ENCODE measurements at regions not wholly inside any gene's neighbourhood (a gene's known extent, or its start where the extent isn't known, plus 50 kb on each side); places are given as distances from the start of the nearest gene placed in this dataset.

DNA sequence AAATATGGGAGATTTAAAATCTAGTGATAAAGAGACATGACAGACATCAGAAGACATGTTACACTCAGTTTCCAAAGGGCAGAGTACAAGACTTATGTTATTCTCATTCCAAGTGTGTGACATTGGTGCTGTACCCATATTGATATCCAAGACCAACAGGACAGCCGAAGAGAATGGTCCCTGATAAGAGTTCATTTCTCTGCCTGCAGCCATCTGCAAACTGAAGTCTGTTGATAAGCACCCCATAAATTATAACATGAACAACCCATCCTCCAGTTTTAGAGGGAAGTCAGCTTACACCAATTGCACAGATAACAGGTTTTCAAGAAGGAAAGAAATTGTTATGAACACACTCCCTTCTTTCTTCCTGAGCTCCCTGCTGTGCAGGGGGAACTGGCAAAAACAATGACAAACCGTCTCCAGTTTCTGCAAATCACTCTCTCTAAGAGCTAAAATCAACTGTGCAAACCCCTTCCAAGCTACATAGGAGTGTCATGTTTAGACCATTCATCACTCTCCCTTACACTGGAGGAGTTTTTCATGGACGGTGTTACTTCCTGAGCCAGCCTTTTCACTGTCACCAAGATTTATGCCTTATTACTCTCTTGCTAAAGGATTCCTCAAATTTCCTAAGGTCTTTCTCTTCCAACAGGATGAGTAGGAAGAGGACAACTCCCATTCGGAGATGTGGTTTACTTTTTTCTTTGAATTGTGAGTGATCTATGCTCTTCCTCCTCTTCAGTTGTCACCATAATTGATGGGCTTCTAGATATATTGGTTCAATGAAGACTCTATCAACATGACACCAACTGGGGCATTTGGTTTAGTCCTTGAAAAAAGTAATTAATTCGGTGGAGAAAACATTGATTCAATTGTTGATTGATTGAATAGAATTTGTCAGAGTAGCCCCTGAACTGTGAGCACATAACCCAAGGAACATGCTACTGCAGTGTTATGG lies 80.3 kb upstream of the FAM171A1 start:
- Histone ChIP-seq H3K4me1 (ENCODE audit: control insufficient read depth in 1 of 2, insufficient read depth in 2 of 2, low read length in 2 of 2) (peaks cover 0 to 3% of the 10 kb centered on the region in 2 donors), H3K27ac (ENCODE audit: low read depth in 1 of 2, low read length in 2 of 2) (no peak overlapping the region), H3K9me3 (ENCODE audit: control insufficient read depth, low read length) (no peaks in the 10 kb centered on the region), H3K27me3 (ENCODE audit: control insufficient read depth in 1 of 2, insufficient read depth in 2 of 2, low read length in 1 of 2) (no peaks in the 10 kb centered on the region), H3K36me3 (ENCODE audit: control insufficient read depth in 1 of 2, insufficient read depth in 2 of 2, low read length in 1 of 2) (no peaks in the 10 kb centered on the region), H3K4me3 (ENCODE audit: low read length in 2 of 2) (no peak overlapping the region)
- ATAC-seq (ENCODE audit: low FRiP score) (no peak), DNase-seq (no peak)
- intact Hi-C loops (cut with DNase I) = no loop called here
- WGBS, 2 donors = 29 to 32% methylated on average over 5 of the region's 5 CpGs

DNA sequence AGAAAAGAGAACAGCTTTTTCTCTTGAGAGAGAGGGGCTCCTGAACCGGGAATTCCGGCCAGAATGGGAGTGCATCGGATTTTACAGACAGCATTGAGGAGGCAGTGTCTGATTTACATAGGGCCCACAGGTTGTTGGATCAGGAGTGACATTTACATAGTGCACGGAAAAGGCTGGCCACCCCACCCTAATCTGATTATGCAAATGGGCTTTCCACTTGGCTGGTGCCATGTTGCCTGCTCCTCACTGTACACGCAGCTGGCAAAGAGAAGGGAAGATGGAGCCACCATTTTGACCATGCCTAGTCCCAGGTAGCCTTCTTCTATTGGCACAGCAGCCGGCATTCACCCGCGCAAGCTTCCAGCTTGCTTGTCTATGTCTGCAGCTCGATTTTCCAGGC lies 77.5 kb upstream of the FAM171A1 start:
- intact Hi-C loops (cut with DNase I) = no loop called here
- WGBS, 2 donors = 95 to 96% methylated on average over 9 of the region's 9 CpGs
- ATAC-seq (ENCODE audit: low FRiP score) = no peak

DNA sequence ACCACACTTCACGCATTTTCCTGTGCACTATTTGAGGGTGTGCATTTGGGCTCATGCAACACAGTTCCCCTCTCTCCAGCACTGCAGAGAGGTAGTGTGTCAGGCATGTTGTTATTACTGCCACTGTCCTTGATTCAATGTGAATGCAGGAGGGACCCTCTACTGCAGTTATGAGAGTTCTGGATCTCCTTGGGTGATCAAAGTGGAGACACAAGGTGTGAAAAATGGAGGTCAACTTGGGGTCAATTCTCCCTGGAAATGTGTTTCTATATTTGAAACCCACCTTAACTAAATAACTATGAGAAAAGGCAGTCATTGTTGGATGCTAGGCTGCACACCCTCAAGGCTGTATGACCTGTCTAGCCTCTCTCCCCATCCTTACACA lies 73.9 kb upstream of the FAM171A1 start:
- Histone ChIP-seq H3K4me1 (ENCODE audit: control insufficient read depth in 1 of 2, insufficient read depth in 2 of 2, low read length in 2 of 2) (no peaks in the 10 kb centered on the region), H3K36me3 (ENCODE audit: control insufficient read depth in 1 of 2, insufficient read depth in 2 of 2, low read length in 1 of 2) (no peaks in the 10 kb centered on the region), H3K9me3 (ENCODE audit: control insufficient read depth, low read length) (no peaks in the 10 kb centered on the region), H3K27me3 (ENCODE audit: control insufficient read depth in 1 of 2, insufficient read depth in 2 of 2, low read length in 1 of 2) (no peaks in the 10 kb centered on the region), H3K27ac (ENCODE audit: low read depth in 1 of 2, low read length in 2 of 2) (no peak overlapping the region), H3K4me3 (ENCODE audit: low read length in 2 of 2) (no peak overlapping the region)
- intact Hi-C loops (cut with DNase I) = no loop called here
- DNase-seq = no peak
- ATAC-seq (ENCODE audit: low FRiP score) = no peak
- 93 to 96% methylated on average over 1 of the region's 1 CpG for WGBS, 2 donors

More for the DNA sequence above, 77.5 kb upstream of the FAM171A1 start:
- Histone ChIP-seq H3K27me3 (ENCODE audit: control insufficient read depth in 1 of 2, insufficient read depth in 2 of 2, low read length in 1 of 2) (no peaks in the 10 kb centered on the region), H3K4me3 (ENCODE audit: low read length in 2 of 2) (no peak overlapping the region), H3K9me3 (ENCODE audit: control insufficient read depth, low read length) (no peaks in the 10 kb centered on the region), H3K36me3 (ENCODE audit: control insufficient read depth in 1 of 2, insufficient read depth in 2 of 2, low read length in 1 of 2) (no peaks in the 10 kb centered on the region), H3K27ac (ENCODE audit: low read depth in 1 of 2, low read length in 2 of 2) (no peak overlapping the region), H3K4me1 (ENCODE audit: control insufficient read depth in 1 of 2, insufficient read depth in 2 of 2, low read length in 2 of 2) (peaks cover 0 to 3% of the 10 kb centered on the region in 2 donors)
- DNase-seq = no peak

DNA sequence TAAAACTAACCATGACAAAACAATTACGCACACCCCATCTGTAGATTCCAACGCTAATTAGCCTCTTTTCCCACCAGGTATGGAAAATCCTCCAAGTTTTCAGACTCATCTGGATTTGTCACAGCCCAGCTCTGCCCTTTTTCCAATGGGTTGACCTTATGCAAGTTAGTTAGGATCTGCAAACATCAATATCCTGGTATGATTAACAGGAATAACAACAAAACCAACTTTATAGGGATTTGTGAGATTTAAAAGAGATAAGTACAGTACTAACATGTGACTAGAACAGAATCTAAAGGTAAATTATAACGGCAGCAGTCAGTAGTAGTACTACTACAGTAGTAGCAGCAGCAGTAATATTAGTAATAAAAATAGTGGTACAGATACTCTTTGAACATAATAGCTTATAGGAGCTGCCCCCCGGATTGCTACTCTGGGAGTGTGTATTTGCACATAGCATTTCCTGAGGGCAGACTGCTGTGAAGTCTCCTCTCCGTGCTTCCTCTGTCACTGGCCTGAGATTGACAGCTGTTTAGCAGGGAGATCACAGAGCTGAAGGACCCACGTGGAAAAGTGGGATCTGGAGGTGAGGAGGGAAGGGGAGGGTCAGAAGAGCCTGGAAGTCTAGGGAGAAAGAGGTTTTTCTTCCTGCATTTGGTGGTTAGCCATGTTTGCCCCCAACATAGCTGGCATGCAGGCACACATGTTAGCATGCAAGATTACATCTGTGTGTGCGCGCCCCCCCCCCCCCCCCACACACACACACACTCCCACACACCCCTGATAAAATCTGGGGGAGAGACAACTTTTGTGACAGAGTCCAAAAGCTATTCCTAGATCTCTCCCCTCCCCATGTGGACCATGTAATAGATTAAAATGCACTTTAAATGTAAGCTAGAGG lies 73.3 kb upstream of the FAM171A1 start:
- Histone ChIP-seq H3K9me3 (ENCODE audit: control insufficient read depth, low read length) (no peaks in the 10 kb centered on the region), H3K4me3 (ENCODE audit: low read length in 2 of 2) (no peak overlapping the region), H3K27me3 (ENCODE audit: control insufficient read depth in 1 of 2, insufficient read depth in 2 of 2, low read length in 1 of 2) (no peaks in the 10 kb centered on the region), H3K4me1 (ENCODE audit: control insufficient read depth in 1 of 2, insufficient read depth in 2 of 2, low read length in 2 of 2) (no peaks in the 10 kb centered on the region), H3K36me3 (ENCODE audit: control insufficient read depth in 1 of 2, insufficient read depth in 2 of 2, low read length in 1 of 2) (no peaks in the 10 kb centered on the region), H3K27ac (ENCODE audit: low read depth in 1 of 2, low read length in 2 of 2) (no peak overlapping the region)
- intact Hi-C loops (cut with DNase I) = no loop called here
- ATAC-seq (ENCODE audit: low FRiP score) (no peak), DNase-seq (no peak)
- WGBS, 2 donors = 82 to 84% methylated on average over 8 of the region's 8 CpGs

DNA sequence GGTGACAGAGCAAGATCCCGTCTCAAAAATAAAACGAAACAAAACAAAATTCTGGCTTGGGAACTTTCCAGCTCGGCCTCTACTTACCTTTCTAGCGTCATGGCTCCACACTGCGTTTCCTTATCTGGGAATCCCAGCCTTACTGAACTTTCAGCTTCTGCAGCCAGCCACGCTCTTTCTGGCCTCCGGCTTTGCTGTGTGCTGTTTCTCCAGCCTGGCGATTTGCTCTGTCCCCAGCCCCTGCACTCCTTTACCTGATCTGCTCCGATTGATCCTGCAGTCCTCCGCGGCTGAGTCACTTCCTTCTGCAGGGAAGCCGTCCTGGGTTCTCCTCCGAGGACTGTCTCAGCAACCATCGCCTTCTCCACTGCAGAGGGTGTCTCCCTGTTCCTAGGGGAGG lies 71.0 kb upstream of the FAM171A1 start:
- ATAC-seq (ENCODE audit: low FRiP score) = no peak
- 92% methylated on average over 14 of the region's 14 CpGs for WGBS, 2 donors
- no peaks in the 10 kb centered on the region for H3K4me1 ChIP-seq (ENCODE audit: control insufficient read depth in 1 of 2, insufficient read depth in 2 of 2, low read length in 2 of 2)

DNA sequence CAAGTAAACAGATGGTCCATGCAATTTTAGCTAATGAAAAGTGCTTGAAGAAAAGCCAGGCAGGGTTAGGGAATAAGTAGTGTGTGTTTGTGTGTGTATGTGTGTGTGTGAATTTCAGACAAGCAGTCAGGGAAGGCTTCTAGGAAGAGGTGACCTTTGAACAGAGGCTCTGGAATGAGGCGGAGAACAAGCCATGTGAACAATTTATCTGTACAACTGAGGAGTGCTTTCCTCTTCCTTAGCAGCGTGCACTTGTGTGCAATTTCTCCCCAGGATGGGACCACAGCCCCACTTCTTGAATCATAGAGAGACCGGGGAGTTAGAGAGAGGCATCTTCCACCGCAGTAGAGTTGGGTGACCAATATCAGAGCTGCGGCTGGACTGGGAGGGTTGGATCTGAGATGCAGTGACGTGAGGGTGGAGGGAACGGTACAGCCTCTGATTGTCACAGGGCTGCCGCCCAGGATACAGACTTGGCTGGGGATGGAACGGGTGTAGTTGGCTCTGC lies 69.2 kb upstream of the FAM171A1 start:
- Histone ChIP-seq H3K4me1 (ENCODE audit: control insufficient read depth in 1 of 2, insufficient read depth in 2 of 2, low read length in 2 of 2) (no peaks in the 10 kb centered on the region), H3K27ac (ENCODE audit: low read depth in 1 of 2, low read length in 2 of 2) (peak overlapping the region; percentile 52 to 84), H3K9me3 (ENCODE audit: control insufficient read depth, low read length) (no peaks in the 10 kb centered on the region), H3K27me3 (ENCODE audit: control insufficient read depth in 1 of 2, insufficient read depth in 2 of 2, low read length in 1 of 2) (no peaks in the 10 kb centered on the region), H3K36me3 (ENCODE audit: control insufficient read depth in 1 of 2, insufficient read depth in 2 of 2, low read length in 1 of 2) (no peaks in the 10 kb centered on the region), H3K4me3 (ENCODE audit: low read length in 2 of 2) (no peak overlapping the region)
- intact Hi-C loops (cut with DNase I) = loop anchor here in 1 of 2 donors (2.0 kb wide), 1 partner anchor 45 kb away; no protein-coding TSS in a partner anchor
- peak; percentile 76 to 80 for DNase-seq
- peak; percentile 55 for ATAC-seq (ENCODE audit: low FRiP score)
- 28 to 36% methylated on average over 9 of the region's 9 CpGs for WGBS, 2 donors

More for the DNA sequence above, 71.0 kb upstream of the FAM171A1 start:
- intact Hi-C loops (cut with DNase I) = no loop called here
- no peaks in the 10 kb centered on the region for H3K27me3 ChIP-seq (ENCODE audit: control insufficient read depth in 1 of 2, insufficient read depth in 2 of 2, low read length in 1 of 2)
- H3K27ac ChIP-seq (ENCODE audit: low read depth in 1 of 2, low read length in 2 of 2) = no peak overlapping the region
- no peak overlapping the region for H3K4me3 ChIP-seq (ENCODE audit: low read length in 2 of 2)
- H3K36me3 ChIP-seq (ENCODE audit: control insufficient read depth in 1 of 2, insufficient read depth in 2 of 2, low read length in 1 of 2) = no peaks in the 10 kb centered on the region
- DNase-seq = no peak
- H3K9me3 ChIP-seq (ENCODE audit: control insufficient read depth, low read length) = no peaks in the 10 kb centered on the region

DNA sequence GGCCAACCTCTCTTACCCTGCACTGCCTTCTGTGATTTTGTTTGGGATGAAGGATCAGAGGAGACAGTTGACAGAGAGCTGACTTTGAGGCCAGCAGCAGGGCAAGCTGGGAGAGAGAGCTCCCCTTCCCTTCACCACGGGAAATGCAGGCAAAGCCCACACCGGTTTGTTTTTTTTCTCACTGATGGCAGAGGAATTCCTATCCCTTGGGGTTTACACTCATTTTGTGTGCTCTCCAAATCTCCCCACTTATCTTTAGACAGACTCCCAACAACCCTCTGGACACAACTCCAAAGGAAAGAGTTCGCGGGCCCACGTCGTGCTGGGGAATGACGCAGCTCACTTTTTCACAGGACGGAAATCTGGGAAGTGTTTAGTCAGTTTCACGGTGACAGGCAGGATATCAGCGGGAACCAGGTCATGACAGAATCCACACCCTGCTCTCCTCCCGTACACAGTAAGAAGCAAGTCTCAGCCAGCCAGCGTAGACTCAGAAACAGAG lies 68.3 kb upstream of the FAM171A1 start:
- ATAC-seq (ENCODE audit: low FRiP score) = peak; percentile 78
- H3K27me3 ChIP-seq (ENCODE audit: control insufficient read depth in 1 of 2, insufficient read depth in 2 of 2, low read length in 1 of 2) = no peaks in the 10 kb centered on the region
- intact Hi-C loops (cut with DNase I) = loop anchor here (5.0 kb wide), 3 partner anchors 48 to 278 kb away; partner anchors contain the start of gene ITGA8 (in 1 of the 2)
- peaks cover 0 to 2% of the 10 kb centered on the region in 2 donors for H3K4me1 ChIP-seq (ENCODE audit: control insufficient read depth in 1 of 2, insufficient read depth in 2 of 2, low read length in 2 of 2)
- H3K36me3 ChIP-seq (ENCODE audit: control insufficient read depth in 1 of 2, insufficient read depth in 2 of 2, low read length in 1 of 2) = no peaks in the 10 kb centered on the region
- no peak overlapping the region for H3K4me3 ChIP-seq (ENCODE audit: low read length in 2 of 2)
- 0 to 2% methylated on average over 12 of the region's 12 CpGs for whole genome bisulfite sequencing, 2 donors
- peak overlapping the region; percentile 52 to 84 for H3K27ac ChIP-seq (ENCODE audit: low read depth in 1 of 2, low read length in 2 of 2)
- DNase-seq = peak; percentile 79 to 87
- H3K9me3 ChIP-seq (ENCODE audit: control insufficient read depth, low read length) = no peaks in the 10 kb centered on the region

DNA sequence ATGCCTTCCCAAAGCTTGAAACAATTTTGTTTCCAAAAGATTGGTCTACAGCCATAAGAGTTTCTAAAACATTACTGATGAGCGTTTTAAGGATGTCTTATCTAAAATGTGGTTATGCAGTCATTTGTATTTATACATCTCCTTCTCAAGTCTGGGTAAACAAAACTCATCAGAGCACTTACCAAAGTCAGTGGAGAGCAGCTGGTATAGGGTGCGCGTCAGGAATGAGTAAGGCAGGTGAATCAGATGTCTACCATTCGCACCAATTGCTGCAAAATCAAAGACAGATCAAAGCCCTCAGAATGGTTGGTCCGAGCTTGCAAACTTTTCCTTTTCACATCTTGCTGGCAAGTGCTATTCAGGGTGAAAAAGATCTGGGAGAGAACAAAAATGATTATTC lies 65.6 kb upstream of the FAM171A1 start:
- ATAC-seq (ENCODE audit: low FRiP score) = no peak
- peaks cover 0 to 2% of the 10 kb centered on the region in 2 donors for H3K4me1 ChIP-seq (ENCODE audit: control insufficient read depth in 1 of 2, insufficient read depth in 2 of 2, low read length in 2 of 2)
- H3K4me3 ChIP-seq (ENCODE audit: low read length in 2 of 2) = no peak overlapping the region
- 67 to 73% methylated on average over 5 of the region's 5 CpGs for WGBS, 2 donors
- no peak for DNase-seq
- intact Hi-C loops (cut with DNase I) = loop anchor here (5.0 kb wide), 3 partner anchors 51 to 281 kb away; partner anchors contain the start of gene ITGA8 (in 1 of the 2)
- no peaks in the 10 kb centered on the region for H3K27me3 ChIP-seq (ENCODE audit: control insufficient read depth in 1 of 2, insufficient read depth in 2 of 2, low read length in 1 of 2)
- no peaks in the 10 kb centered on the region for H3K9me3 ChIP-seq (ENCODE audit: control insufficient read depth, low read length)
- no peak overlapping the region for H3K27ac ChIP-seq (ENCODE audit: low read depth in 1 of 2, low read length in 2 of 2)
- H3K36me3 ChIP-seq (ENCODE audit: control insufficient read depth in 1 of 2, insufficient read depth in 2 of 2, low read length in 1 of 2) = no peaks in the 10 kb centered on the region

Data from aorta (tissue), 5 donors.